A549 (cell line): ENCODE measurements at regions not wholly inside any gene's neighbourhood (a gene's known extent, or its start where the extent isn't known, plus 50 kb on each side); places are given as distances from the start of the nearest gene placed in this dataset.
A peak's percentile ranks its signal among the peaks of the same experiment; 100 is the strongest.

Experiments
- ATAC-seq, 2 experiments: fragments of 200-7000 bp in 1 of 2; fragments of >200 bp in 1 of 2; cut with Nextera tagmentation in 1 of 2; cut with Tn5 transposase in 1 of 2; 3 replicates each; pipeline versions ENCODE4 v1.8.0 to v1.9.1; 2018 to 2020; ENCODE audit warnings: mild to moderate bottlenecking in 1 of 2, moderate library complexity in 1 of 2
- CTCF ChIA-PET: fragments of 300-600 bp; sonication (Branson Sonifier 250); formaldehyde crosslinking; extraction: SDS; loops from one replicate; lab custom pipeline; 2021; ENCODE audit warnings: antibody characterized with exemption, inconsistent platforms; lab: Yijun Ruan, JAX
- POLR2A ChIA-PET: fragments of 350-600 bp; formaldehyde crosslinking; extraction: SDS; loops from one replicate; lab custom pipeline; 2021; ENCODE audit warnings: antibody characterized with exemption, inconsistent platforms; lab: Yijun Ruan, JAX
- DNase-seq, 2 experiments: peaks; one replicate each; pipeline versions ENCODE4 v3.0.0 to v3.0.0-alpha.2; 2011 to 2016; ENCODE audit warnings: low read depth in 1 of 2, low spot score in 1 of 2
- FAIRE-seq: peaks from 2 replicates; lab custom pipeline; 2011; peaks lifted over from hg19 to GRCh38; lab: Jason Lieb, UNC
- H3K27ac ChIP-seq, 2 experiments: fragments of >200 bp; sonication (Bioruptor Twin); formaldehyde crosslinking; 3 replicates each; pipeline ENCODE4 v1.5.1; 2016 to 2017
- H3K4me1 ChIP-seq: fragments of >200 bp; sonication (Bioruptor Twin); formaldehyde crosslinking; 3 replicates; pipeline ENCODE4 v1.6.1; 2016
- H3K4me2 ChIP-seq: fragments of >200 bp; sonication (Bioruptor Twin); formaldehyde crosslinking; 3 replicates; pipeline ENCODE4 v1.6.1; 2016
- H3K4me3 ChIP-seq: fragments of >200 bp; sonication (Bioruptor Twin); formaldehyde crosslinking; 3 replicates; pipeline ENCODE4 v1.5.1; 2016
- H3K9me3 ChIP-seq: fragments of >200 bp; sonication (Bioruptor Twin); formaldehyde crosslinking; 3 replicates; pipeline ENCODE4 v1.6.1; 2016
- ATOH8 ChIP-seq: fragments of 250-450 bp; sonication (Bioruptor Pico); IDR thresholded peaks from 2 replicates; pipeline ENCODE4 v1.5.0; 2020; ENCODE audit warnings: low read depth, mild to moderate bottlenecking, moderate library complexity
- BHLHE40 ChIP-seq: IDR thresholded peaks from 2 replicates; pipeline ENCODE4 v1.6.1; 2012; ENCODE audit warnings: low read depth, low read length, inconsistent platforms
- CHD2 ChIP-seq: fragments of 150-350 bp; IDR thresholded peaks from 2 replicates; pipeline ENCODE4 v1.6.1; 2014; ENCODE audit warnings: low read length; ENCODE audit not compliant: partially characterized antibody
- CHD4 ChIP-seq: fragments of 200-600 bp; sonication (generic); IDR thresholded peaks from 2 replicates; pipeline ENCODE4 v1.6.1; 2016; ENCODE audit warnings: antibody characterized with exemption, mild to moderate bottlenecking, borderline replicate concordance
- CTCF ChIP-seq: fragments of >200 bp; sonication (Bioruptor Twin); formaldehyde crosslinking; IDR thresholded peaks from 3 replicates; pipeline ENCODE4 v1.5.1; 2016
- EHF ChIP-seq: fragments of 250-450 bp; sonication (Bioruptor Pico); IDR thresholded peaks from 2 replicates; pipeline ENCODE4 v1.5.0; 2020; ENCODE audit warnings: mild to moderate bottlenecking
- ELK1 ChIP-seq: fragments of 150-350 bp; IDR thresholded peaks from 2 replicates; pipeline ENCODE4 v1.6.1; 2014; ENCODE audit warnings: low read depth, mild to moderate bottlenecking, low read length
- ESRRA ChIP-seq: fragments of 150-350 bp; IDR thresholded peaks from 2 replicates; pipeline ENCODE4 v1.6.1; 2014; ENCODE audit warnings: mild to moderate bottlenecking, low read length, borderline replicate concordance
- FOSB ChIP-seq: fragments of 250-450 bp; sonication (Bioruptor Pico); IDR thresholded peaks from 2 replicates; pipeline ENCODE4 v1.5.0; 2020; ENCODE audit warnings: mild to moderate bottlenecking, moderate library complexity
- FOSL2 ChIP-seq, 2 experiments: fragments of 450-650 bp in 1 of 2; fragments of >200 bp in 1 of 2; sonication (Bioruptor Twin) in 1 of 2; formaldehyde crosslinking; IDR thresholded peaks; 2 replicates each; pipeline versions ENCODE4 v1.5.0 to v1.6.1; 2016 to 2020; ENCODE audit warnings: mild to moderate bottlenecking in 1 of 2, moderate library complexity in 1 of 2
- HES2 ChIP-seq: fragments of >200 bp; sonication (Bioruptor Twin); formaldehyde crosslinking; IDR thresholded peaks from 2 replicates; pipeline ENCODE4 v1.6.1; 2016
- HOXA7 ChIP-seq: fragments of 250-450 bp; sonication (Bioruptor Pico); IDR thresholded peaks from 2 replicates; pipeline ENCODE4 v1.5.0; 2020; ENCODE audit warnings: mild to moderate bottlenecking, moderate library complexity
- HOXB13 ChIP-seq: fragments of 250-450 bp; sonication (Bioruptor Pico); IDR thresholded peaks from 2 replicates; pipeline ENCODE4 v1.5.0; 2020; ENCODE audit warnings: low read depth, mild to moderate bottlenecking, moderate library complexity
- JUN ChIP-seq, 2 experiments: fragments of >200 bp; sonication (Bioruptor Twin); formaldehyde crosslinking; IDR thresholded peaks; 2 replicates in 1 of 2; 3 replicates in 1 of 2; pipeline ENCODE4 v1.6.1; 2016 to 2017
- MAFK ChIP-seq: fragments of 450-650 bp; IDR thresholded peaks from 2 replicates; pipeline ENCODE4 v1.6.1; 2014; ENCODE audit not compliant: partially characterized antibody
- PHF8 ChIP-seq: fragments of 200-600 bp; sonication (generic); IDR thresholded peaks from 2 replicates; pipeline ENCODE4 v1.6.1; 2016; ENCODE audit warnings: low read depth, mild to moderate bottlenecking, antibody characterized with exemption, moderate library complexity, borderline replicate concordance
- USF2 ChIP-seq: fragments of 450-650 bp; IDR thresholded peaks from 2 replicates; pipeline ENCODE4 v1.6.1; 2014; ENCODE audit warnings: antibody characterized with exemption
- ZFP36 ChIP-seq: fragments of 450-650 bp; IDR thresholded peaks from 2 replicates; pipeline ENCODE4 v1.6.1; 2014; ENCODE audit warnings: borderline replicate concordance; ENCODE audit not compliant: partially characterized antibody
- WGBS: methylation state at CpG from one replicate; pipeline ENCODE4 v1.1.6; 2017; ENCODE audit errors: missing lambda C conversion rate; 5-methylcytosine and 5-hydroxymethylcytosine counted together

- Histone ChIP-seq H3K4me1 (no peaks in the 10 kb centered on the region), H3K4me2 (no peak overlapping the region), H3K4me3 (no peak overlapping the region), H3K9me3 (no peaks in the 10 kb centered on the region), H3K27ac (no peak overlapping the region)
- DNase-seq (no peak), FAIRE-seq (no peak), ATAC-seq (no peak)
- 77% methylated on average over 3 of the region's 3 CpGs for WGBS
- TF ChIP-seq USF2, result no peak
- TF ChIP-seq ESRRA, result no peak
- no peak for TF ChIP-seq CTCF
- TF ChIP-seq ELK1, result no peak
- TF ChIP-seq EHF (CRISPR knock-in tag), result no peak
- TF ChIP-seq CHD4, result no peak
- CTCF ChIA-PET, result no interaction called here
- POLR2A ChIA-PET, result no interaction called here
Observed at GRCh38 chr4:138573246-138573645, 331.1 kb upstream of the SLC7A11 start.

GRCh38 chr4:138572007-138572406 lies 329.9 kb upstream of the SLC7A11 start:
- FAIRE-seq (no peak), ATAC-seq (no peak), DNase-seq (peak in 1 of 2 experiments; percentile 5)
- ChIA-PET CTCF (no interaction called here), POLR2A (no interaction called here)
- Histone ChIP-seq H3K4me3 (no peak overlapping the region), H3K27ac (no peak overlapping the region), H3K4me1 (no peaks in the 10 kb centered on the region), H3K4me2 (no peak overlapping the region), H3K9me3 (no peaks in the 10 kb centered on the region)
- TF ChIP-seq FOSL2 (IDR thresholded peaks at IDR 0.05) (no peak), FOSL2 (CRISPR knock-in tag; IDR thresholded peaks at IDR 0.05) (peak; percentile 35; the same call in 1 of the 2 replicates), FOSB (no peak)
- WGBS, result 41% methylated on average over 2 of the region's 2 CpGs

- Histone ChIP-seq H3K27ac (no peak overlapping the region), H3K9me3 (no peaks in the 10 kb centered on the region), H3K4me1 (no peaks in the 10 kb centered on the region), H3K4me2 (no peak overlapping the region), H3K4me3 (no peak overlapping the region)
- ChIA-PET CTCF (no interaction called here), POLR2A (no interaction called here)
- no peak for TF ChIP-seq BHLHE40
- TF ChIP-seq HES2, result no peak
- no peak for FAIRE-seq
- WGBS, result 71% methylated on average over 3 of the region's 3 CpGs
- no peak for ATAC-seq
- no peak for DNase-seq
Observed at GRCh38 chr4:138567696-138568095, 325.5 kb upstream of the SLC7A11 start.

GRCh38 chr4:138565576-138565975 lies 323.4 kb upstream of the SLC7A11 start:
- no peak for ATAC-seq
- no peak for FAIRE-seq
- WGBS, result 75% methylated on average over 4 of the region's 4 CpGs
- no peaks in the 10 kb centered on the region for H3K9me3 ChIP-seq
- ChIA-PET CTCF (no interaction called here), POLR2A (no interaction called here)
- H3K4me3 ChIP-seq, result no peak overlapping the region
- H3K4me2 ChIP-seq, result no peak overlapping the region
- H3K4me1 ChIP-seq, result no peaks in the 10 kb centered on the region
- no peak overlapping the region for H3K27ac ChIP-seq
- no peak for DNase-seq
- no peak for TF ChIP-seq ZFP36

- ChIA-PET POLR2A (interaction anchor here (0.6 kb wide), 1 partner anchor 233 kb away, joined by 3 read pairs; no protein-coding TSS in a partner anchor), CTCF (interaction anchor here (0.6 kb wide), 1 partner anchor 24 kb away, joined by 3 read pairs; no protein-coding TSS in a partner anchor)
- DNase-seq (no peak), FAIRE-seq (no peak), ATAC-seq (no peak)
- Histone ChIP-seq H3K9me3 (no peaks in the 10 kb centered on the region), H3K27ac (no peak overlapping the region), H3K4me2 (no peak overlapping the region), H3K4me1 (no peaks in the 10 kb centered on the region), H3K4me3 (no peak overlapping the region)
- 0% methylated on average over 1 of the region's 1 CpG for WGBS
- TF ChIP-seq PHF8 (no peak), ELK1 (no peak), HOXB13 (CRISPR knock-in tag) (no peak), ATOH8 (CRISPR knock-in tag) (no peak), HOXA7 (CRISPR knock-in tag) (no peak), CHD4 (no peak), HES2 (no peak), JUN (IDR thresholded peaks at IDR 0.05) (no peak), MAFK (no peak), CHD2 (no peak)
Observed at GRCh38 chr4:138562544-138562991, 320.4 kb upstream of the SLC7A11 start.
